Activated naive CD4-positive, alpha-beta T cell treated with anti-CD3 and anti-CD28 coated beads, Interleukin-2, amount 50 U/mL, for 72 hours (primary cell): ENCODE measurements at regions not wholly inside any gene's neighbourhood (a gene's known extent, or its start where the extent isn't known, plus 50 kb on each side); places are given as distances from the start of the nearest gene placed in this dataset.
"Not testable (repeated sequence)": the region's sequence is repeated elsewhere in the genome, so short reads cannot be mapped to it uniquely, and the experiment has no call there.

Experiments used
- ATAC-seq, 2 donors: fragments of 150-1000 bp; cut with Tn5 transposase; 2 replicates each; pipeline ENCODE4 v1.10.0; 2021; ENCODE audit warnings: mild to moderate bottlenecking in 2 of 2, moderate library complexity in 2 of 2
- DNase-seq, 2 donors: peaks; one replicate each; pipeline ENCODE4 v3.0.0; 2021 to 2022; ENCODE audit warnings: low spot score in 2 of 2
- H3K27ac Mint-ChIP-seq, 2 donors: one replicate each; pipeline ENCODE4 v1.8.0; 2022; ENCODE audit warnings: mild to moderate bottlenecking in 2 of 2, mixed read lengths in 2 of 2
- H3K36me3 Mint-ChIP-seq, 2 donors: one replicate each; pipeline ENCODE4 v1.8.0; 2022; ENCODE audit warnings: mixed read lengths in 2 of 2
- H3K9me3 Mint-ChIP-seq, 2 donors: one replicate each; pipeline ENCODE4 v1.8.0; 2022; ENCODE audit warnings: mixed read lengths in 2 of 2

- H3K9me3 Mint-ChIP-seq, result peaks cover 16 to 22% of the 10 kb centered on the region in 2 donors
- DNase-seq, H3K36me3 Mint-ChIP-seq, ATAC-seq, H3K27ac Mint-ChIP-seq: not testable (repeated sequence)
Measured at GRCh38 chr11:116338500-116338899, 434.3 kb downstream of the BUD13 start.

- Mint-ChIP-seq H3K9me3 (peaks cover 13 to 16% of the 10 kb centered on the region in 2 donors), H3K36me3 (peaks cover 6 to 7% of the 10 kb centered on the region in 2 donors), H3K27ac (no peak overlapping the region)
- DNase-seq (no peak), ATAC-seq (no peak)
Measured at GRCh38 chr11:116336540-116336939, 436.2 kb downstream of the BUD13 start.

DNA sequence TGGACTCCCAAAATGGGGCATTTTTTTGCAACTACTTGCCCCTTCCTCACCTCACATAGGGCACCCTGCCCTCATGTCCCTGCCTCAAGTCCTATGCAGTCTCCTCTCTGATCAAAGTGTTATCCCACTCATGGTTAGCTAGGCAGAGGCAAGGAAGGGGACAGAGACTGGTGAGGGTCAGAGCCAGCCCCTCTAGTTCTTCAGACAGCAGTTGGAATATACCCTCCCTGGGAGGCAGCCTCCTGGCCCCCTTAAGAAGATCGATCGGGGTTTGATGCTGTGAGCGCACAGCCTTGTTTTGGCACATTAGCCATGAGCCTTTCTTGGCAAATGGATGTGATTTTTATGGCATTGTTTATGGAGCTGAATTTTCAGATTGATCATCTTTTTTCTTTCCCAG, 436.9 kb downstream of the BUD13 start:
- Mint-ChIP-seq H3K36me3 (peaks cover 6 to 7% of the 10 kb centered on the region in 2 donors), H3K27ac (no peak overlapping the region), H3K9me3 (peaks cover 13 to 16% of the 10 kb centered on the region in 2 donors)
- ATAC-seq (no peak), DNase-seq (no peak)

DNA sequence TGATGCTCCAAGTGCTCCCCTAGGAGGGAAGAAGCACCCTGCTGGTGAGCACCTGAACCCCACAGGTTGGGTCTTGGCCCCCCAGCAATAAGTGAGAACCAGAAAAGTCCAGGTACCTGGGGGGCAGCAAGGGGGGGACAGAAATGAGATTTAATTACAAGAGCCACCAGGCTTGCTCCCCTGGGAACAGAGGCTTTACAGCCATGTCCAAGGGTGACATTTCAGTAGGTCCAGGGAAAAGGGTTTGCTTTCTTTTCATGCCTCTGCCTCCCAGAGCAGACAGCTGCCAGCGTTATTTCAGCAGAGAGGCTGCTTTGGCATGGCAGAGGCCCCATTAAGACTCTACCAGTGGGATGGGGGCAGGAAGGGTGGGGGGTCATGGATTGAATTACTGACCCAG, 437.7 kb downstream of the BUD13 start:
- Mint-ChIP-seq H3K27ac (no peak overlapping the region), H3K9me3 (peaks cover 12 to 13% of the 10 kb centered on the region in 2 donors), H3K36me3 (peaks cover 6 to 7% of the 10 kb centered on the region in 2 donors)
- no peak for DNase-seq
- no peak for ATAC-seq

DNA sequence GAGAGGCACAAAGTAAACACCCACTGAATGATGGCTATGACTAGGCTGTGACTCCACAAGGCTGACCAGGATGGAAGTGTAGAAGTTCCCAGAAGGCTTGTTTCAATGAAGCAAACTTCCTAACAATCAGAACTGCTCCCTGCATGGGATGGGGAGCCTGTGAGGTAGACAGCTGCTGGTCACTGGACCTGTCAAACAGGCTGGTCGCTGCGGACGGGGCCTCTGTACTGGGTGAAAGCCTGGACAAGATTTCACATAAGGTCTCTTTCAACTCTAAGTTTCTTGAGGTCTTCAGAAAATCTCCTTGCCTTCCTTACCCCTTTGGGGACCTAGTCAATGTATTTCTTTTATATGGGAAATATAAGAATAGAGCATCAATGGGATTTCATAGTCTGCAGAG, 438.2 kb downstream of the BUD13 start:
- H3K27ac Mint-ChIP-seq, result no peak overlapping the region
- H3K9me3 Mint-ChIP-seq, result peaks cover 12 to 13% of the 10 kb centered on the region in 2 donors
- peaks cover 6 to 7% of the 10 kb centered on the region in 2 donors for H3K36me3 Mint-ChIP-seq
- ATAC-seq (no peak), DNase-seq (no peak)

DNA sequence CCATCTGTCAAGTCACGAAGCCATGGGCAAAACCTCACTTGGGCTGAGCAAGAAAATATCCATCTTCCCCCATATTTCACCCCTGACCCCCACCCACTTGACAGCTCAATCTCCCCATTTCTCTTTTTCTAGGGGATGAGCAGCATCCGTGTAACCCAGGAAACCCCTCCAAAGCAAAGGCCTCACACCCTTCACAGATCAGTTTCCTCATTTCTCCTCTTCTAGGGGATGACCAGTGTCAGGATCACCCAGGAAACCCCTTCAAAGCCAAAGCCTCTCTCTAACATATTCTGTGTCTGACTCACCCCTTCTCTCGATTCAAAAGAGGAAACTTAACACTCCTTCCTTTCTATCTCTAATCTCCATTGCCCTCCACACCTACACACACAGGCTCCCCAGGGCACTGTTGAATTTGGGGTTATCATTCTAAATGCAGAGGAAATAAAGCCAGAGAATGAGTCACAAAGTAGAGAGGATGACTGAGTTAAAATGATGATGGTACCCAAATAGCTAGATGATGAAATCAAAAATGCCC, 439.7 kb downstream of the BUD13 start:
- H3K27ac Mint-ChIP-seq, result no peak overlapping the region
- peaks cover 6 to 7% of the 10 kb centered on the region in 2 donors for H3K36me3 Mint-ChIP-seq

DNA sequence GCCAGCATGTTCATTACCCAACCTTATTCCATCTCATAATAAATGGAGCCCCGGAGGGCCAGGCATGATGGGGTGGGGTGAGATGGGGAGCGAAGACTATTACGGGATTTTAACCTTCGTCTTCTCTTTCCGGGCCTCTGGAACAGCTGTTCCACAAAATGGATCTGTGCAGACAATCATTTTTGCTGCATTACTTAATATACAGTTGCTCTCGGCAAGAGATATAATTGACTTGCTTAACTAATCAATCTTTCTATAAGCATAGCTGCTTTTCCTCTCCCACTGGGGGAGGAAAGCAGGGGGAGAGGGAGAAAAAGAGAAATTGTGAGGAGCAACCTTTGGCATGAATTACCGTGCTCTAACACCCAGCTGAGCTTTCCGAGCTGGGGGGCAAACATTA, 440.4 kb downstream of the BUD13 start:
- DNase-seq (no peak), ATAC-seq (no peak)
- Mint-ChIP-seq H3K9me3 (peaks cover 6% of the 10 kb centered on the region in 2 donors), H3K36me3 (peaks cover 6 to 7% of the 10 kb centered on the region in 2 donors), H3K27ac (no peak overlapping the region)

More for the DNA sequence above, 439.7 kb downstream of the BUD13 start:
- ATAC-seq (no peak), DNase-seq (no peak)
- peaks cover 12% of the 10 kb centered on the region in 2 donors for H3K9me3 Mint-ChIP-seq

DNA sequence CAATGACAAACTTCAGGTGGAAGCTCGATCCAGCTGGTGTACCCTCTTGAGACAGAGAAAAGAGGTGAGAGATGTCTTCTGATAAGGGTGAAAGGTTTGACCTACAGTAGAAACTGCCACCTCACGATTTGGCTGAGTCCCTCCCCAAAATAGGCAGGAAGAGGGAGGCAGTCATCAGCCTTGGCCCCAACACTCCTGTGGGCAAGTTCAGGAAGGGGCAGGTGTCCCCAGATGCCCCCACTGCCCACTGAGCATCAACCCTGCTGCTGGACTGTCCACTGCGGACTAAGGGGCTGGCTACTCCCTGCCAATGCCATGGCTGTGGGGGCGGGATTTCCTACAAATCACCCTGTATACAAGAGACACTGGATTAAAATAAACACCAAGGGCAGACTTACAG, 441.4 kb downstream of the BUD13 start:
- peaks cover 0 to under 1% of the 10 kb centered on the region in 2 donors for H3K36me3 Mint-ChIP-seq
- no peak for DNase-seq
- H3K9me3 Mint-ChIP-seq, result no peaks in the 10 kb centered on the region
- H3K27ac Mint-ChIP-seq, result peak overlapping the region in 1 of 2 donors; percentile 44
- no peak for ATAC-seq

- ATAC-seq (no peak), DNase-seq (no peak)
- no peaks in the 10 kb centered on the region for H3K9me3 Mint-ChIP-seq
- no peak overlapping the region for H3K27ac Mint-ChIP-seq
- no peaks in the 10 kb centered on the region for H3K36me3 Mint-ChIP-seq
Measured at GRCh38 chr11:116330439-116331185, 442.2 kb downstream of the BUD13 start.

- ATAC-seq, result no peak
- H3K9me3 Mint-ChIP-seq, result no peaks in the 10 kb centered on the region
- no peak overlapping the region for H3K27ac Mint-ChIP-seq
- DNase-seq, result no peak
- no peaks in the 10 kb centered on the region for H3K36me3 Mint-ChIP-seq
Measured at GRCh38 chr11:116329354-116330090, 443.3 kb downstream of the BUD13 start.

- H3K9me3 Mint-ChIP-seq, result no peaks in the 10 kb centered on the region
- DNase-seq (no peak), ATAC-seq (no peak)
- H3K27ac Mint-ChIP-seq, result no peak overlapping the region
- H3K36me3 Mint-ChIP-seq, result no peaks in the 10 kb centered on the region
Measured at GRCh38 chr11:116328851-116329250, 443.9 kb downstream of the BUD13 start.

DNA sequence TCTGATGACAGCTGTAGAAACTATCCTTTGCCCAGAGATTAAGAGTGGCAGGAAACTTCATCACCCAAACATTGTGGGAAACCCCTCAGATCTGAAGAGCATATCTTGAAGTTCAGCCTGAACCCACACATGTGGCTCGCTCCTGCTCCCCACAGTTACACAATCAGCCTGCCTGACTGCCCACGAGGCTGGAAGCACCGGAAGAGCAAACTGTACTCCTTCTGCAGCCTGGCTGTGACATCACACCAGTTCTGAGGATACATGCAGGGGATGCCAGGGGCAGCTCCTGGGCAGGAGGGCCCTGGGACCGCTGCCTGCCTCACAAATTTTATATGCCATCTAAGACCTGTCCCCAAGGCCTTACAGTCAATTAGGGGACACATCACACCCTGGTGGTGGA, 444.4 kb downstream of the BUD13 start:
- Mint-ChIP-seq H3K36me3 (no peaks in the 10 kb centered on the region), H3K27ac (no peak overlapping the region), H3K9me3 (no peaks in the 10 kb centered on the region)
- ATAC-seq, result no peak
- DNase-seq, result no peak

DNA sequence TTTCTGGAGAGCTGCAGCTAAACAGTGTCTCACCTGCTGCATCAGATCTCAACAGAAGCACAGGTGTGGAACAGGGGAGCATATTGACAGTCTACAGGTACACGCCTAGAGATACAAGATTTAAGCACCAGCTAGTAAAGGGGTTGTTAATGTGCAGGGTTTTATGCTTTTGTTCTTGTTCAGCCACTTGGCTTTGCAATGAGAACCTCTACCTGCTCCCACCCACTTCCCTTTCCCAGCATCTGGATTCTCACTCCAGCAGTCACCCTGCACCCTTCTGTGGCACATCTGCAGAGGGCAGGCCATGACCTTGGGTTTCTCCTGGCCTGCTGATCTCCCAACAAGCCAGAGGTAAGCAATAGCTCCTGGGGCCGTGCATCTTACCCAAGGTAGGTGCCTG, 446.6 kb downstream of the BUD13 start:
- Mint-ChIP-seq H3K27ac (no peak overlapping the region), H3K9me3 (no peaks in the 10 kb centered on the region), H3K36me3 (no peaks in the 10 kb centered on the region)
- DNase-seq (no peak), ATAC-seq (no peak)

DNA sequence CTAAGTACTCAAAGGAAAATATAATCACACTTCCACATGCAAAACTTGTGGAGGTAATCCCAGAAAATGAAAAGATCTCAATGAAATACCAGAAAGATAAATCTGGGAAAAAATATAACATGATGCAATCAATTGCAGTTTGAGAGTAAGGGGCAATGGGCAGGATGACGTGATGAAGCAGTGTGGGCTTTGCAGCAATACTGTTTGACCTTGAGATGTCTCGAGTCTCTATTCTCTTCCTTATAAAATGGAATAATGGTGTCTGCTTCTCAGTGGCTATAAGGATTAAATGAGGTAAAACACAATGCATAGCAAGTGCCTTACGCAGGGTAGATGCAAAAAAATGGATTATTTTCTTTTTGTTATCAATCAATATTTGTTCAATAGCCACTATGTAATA, 447.5 kb downstream of the BUD13 start:
- Mint-ChIP-seq H3K27ac (no peak overlapping the region), H3K36me3 (no peaks in the 10 kb centered on the region), H3K9me3 (no peaks in the 10 kb centered on the region)
- ATAC-seq (no peak), DNase-seq (no peak)

DNA sequence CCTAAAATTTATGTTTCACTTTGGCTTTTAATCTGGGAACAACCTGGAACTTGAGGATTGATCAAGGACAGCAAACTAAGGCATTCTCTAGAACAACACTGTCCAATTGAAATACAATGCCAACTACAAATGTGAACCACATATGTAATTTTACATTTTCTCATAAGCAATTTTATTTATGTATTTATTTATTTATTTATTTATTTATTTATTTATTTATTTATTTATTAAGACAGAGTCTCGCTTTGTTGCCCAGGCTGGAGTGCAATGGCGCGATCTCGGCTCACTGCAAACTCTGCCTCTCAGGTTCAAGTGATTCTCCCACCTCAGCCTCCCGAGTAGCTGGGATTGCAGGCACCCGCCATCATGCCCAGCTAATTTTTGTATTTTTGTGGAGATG, 448.7 kb downstream of the BUD13 start:
- H3K36me3 Mint-ChIP-seq, H3K27ac Mint-ChIP-seq, DNase-seq, ATAC-seq, H3K9me3 Mint-ChIP-seq: not testable (repeated sequence)

- ATAC-seq, result no peak
- Mint-ChIP-seq H3K36me3 (no peaks in the 10 kb centered on the region), H3K9me3 (no peaks in the 10 kb centered on the region), H3K27ac (no peak overlapping the region)
- DNase-seq, result no peak
Measured at GRCh38 chr11:116317212-116317611, 455.6 kb downstream of the BUD13 start.

- no peak overlapping the region for H3K27ac Mint-ChIP-seq
Measured at GRCh38 chr11:116314006-116314405, 458.8 kb downstream of the BUD13 start.

More at GRCh38 chr11:116314006-116314405, 458.8 kb downstream of the BUD13 start:
- H3K9me3 Mint-ChIP-seq, result no peaks in the 10 kb centered on the region
- no peaks in the 10 kb centered on the region for H3K36me3 Mint-ChIP-seq
- no peak for ATAC-seq
- no peak for DNase-seq
